ENCODE measurements at regions not wholly inside any gene's neighbourhood (a gene's known extent, or its start where the extent isn't known, plus 50 kb on each side); places are given as distances from the start of the nearest gene placed in this dataset.

DNA sequence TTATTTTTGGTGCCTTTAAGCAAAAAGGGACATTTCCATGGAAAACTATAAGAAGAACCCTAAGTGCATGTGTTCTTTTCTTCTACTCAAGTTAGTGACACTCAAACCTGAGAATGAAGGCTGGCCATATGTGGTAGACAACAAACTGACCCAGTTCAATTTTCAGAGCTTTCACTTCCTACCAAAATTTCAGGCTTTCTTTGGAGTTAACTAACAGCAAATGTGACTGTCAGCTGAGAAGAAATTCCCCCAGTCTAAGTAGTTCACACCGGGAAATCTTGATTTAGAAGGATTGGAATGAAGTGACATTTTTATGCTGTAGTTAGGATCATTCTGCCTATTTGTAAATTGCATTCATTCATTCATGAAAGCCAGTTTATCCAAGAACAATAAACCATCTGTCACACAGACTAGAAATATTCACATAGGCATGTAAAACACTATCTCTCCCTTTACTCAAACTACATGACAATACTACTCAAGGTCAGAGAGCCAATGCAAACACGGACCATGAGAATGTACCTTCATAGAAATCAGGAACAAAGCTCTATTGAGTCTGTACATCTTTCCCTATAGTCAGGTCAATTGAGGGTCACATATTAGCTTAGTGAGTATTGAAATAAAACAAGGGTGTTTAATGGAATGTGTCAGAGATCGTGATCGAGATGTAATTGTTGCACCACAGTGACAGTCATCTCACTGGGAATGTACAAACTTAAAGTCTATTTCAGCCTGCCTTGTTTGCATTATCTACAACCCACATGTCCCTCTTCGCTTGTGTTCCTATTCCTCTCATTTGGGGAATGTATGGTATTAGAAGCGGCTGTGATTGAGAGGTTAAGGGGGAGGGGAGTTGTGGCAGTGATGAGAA is 113.8 kb upstream of the TGFBR2 start:
- DNase-seq (ENCODE audit: low read depth), result no peak

DNA sequence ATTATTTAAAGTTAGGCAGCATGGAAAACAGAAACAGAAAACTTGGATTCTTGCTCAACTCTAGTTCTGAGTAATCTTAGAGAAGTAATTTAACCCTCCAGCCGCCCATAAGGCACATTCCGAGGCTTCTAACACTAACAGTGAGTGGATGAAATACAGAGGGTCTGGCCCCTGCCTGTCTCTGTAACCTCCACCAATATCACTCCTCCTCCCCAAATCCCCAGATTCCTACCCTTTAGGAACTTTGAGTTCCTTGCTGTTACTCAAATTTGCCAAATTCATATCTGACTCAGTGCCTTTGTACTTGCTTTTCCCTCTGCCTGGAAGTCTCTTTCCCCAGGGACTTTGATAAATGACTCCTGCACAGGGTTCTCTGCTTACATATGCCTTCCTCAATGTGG is 112.5 kb upstream of the TGFBR2 start:
- DNase-seq (ENCODE audit: low read depth), result no peak

DNA sequence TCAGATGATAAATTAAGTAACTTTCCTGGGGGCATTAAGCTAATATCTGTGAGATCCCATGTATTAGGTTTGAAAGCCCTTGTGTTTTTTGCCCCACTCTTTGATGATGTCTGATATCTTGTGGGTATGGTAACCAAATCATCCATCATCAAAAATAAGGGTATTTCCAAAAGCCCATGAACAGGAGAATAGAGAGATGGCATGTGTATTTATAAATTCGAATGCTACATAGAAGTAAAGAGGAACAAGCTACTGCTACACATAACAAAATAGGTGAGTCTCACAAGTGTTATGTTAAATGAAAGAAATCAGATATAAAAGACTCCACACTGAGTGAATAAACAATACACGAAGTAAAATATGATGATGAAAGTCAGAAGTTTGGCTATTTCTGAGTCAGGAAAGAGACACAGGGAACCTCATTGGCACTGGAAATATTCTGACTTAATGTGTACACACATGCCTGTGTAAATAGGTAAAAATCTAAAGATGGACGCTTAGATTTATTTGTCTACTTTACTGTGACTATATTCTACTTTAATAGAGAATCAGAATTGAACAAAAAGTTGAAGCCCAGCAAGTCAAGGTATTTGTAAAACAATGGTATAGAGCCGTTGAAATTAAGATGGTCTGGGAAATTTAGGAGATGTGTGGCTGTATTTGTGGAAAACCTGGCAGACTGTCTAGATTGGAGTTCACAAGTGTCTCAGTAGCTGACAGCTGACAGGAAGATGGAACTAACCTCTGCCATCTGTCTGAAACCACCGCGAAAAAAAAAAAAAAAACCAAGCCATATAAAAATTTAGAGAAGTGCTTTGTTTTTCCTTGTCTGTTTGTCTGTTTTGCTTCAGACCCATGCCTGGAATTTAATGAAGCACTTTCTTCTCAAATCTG is 111.0 kb upstream of the TGFBR2 start:
- no peak for DNase-seq (ENCODE audit: low read depth)

DNA sequence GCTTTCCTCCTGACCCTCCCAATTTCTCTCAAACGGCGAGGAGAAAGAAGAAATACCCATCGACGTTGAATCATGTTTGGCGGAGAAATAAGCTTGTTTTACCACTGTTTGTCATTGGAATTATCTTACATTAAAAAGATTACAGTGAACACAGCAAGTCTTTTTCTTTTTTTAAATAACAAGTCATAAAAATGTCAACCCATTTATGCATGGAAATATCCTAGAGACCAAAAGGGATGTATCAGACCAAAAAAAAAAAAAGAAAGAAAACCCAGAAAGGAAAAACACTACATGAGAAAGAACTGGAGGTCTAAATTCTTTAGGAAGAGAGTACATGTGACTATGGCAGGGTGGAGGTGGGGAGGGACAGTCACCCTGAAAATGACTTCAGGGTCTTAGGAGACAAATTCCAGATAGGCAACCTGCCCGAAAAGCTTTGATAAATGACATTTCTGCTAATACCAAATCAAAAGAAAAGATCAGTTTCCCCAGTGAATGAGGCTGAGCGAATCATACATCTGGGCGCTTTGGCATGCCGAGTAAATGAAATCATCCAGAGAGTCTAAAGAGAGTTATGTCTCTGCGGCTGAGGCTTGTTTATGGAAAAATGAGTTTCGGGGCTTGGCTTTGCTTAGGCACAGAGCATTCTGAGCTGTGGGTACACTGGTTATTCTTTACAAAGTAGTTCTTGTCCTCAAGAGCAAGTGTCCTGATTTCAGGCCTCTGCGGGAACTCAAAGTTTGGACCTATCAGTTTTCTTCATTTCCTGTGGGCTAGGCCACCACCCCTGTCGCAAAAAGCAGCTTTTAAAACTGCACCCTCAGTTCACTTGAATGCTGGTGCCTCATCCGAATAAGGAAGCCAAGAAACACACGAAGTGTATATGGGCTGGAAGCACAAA is 110.1 kb upstream of the TGFBR2 start:
- DNase-seq (ENCODE audit: low read depth), result no peak

DNA sequence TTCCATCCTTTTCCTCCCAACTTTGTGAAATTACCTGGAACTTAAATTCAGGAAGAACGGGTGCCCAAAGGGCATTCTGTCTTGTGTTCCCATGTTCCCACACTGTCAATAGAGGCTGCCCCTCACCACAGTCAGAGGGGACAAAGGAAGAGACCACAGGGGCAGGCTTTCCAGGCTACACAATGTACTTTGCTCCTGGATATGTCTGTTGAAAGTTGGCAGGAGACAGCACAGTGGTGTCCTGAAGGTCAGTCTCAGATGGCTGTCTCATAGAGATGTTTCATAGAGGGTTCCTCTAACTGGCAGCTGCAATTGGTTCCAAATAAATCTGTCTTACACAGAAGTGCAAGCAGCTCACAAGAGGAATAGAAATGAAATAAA is 107.8 kb upstream of the TGFBR2 start:
- no peak for DNase-seq (ENCODE audit: low read depth)

DNA sequence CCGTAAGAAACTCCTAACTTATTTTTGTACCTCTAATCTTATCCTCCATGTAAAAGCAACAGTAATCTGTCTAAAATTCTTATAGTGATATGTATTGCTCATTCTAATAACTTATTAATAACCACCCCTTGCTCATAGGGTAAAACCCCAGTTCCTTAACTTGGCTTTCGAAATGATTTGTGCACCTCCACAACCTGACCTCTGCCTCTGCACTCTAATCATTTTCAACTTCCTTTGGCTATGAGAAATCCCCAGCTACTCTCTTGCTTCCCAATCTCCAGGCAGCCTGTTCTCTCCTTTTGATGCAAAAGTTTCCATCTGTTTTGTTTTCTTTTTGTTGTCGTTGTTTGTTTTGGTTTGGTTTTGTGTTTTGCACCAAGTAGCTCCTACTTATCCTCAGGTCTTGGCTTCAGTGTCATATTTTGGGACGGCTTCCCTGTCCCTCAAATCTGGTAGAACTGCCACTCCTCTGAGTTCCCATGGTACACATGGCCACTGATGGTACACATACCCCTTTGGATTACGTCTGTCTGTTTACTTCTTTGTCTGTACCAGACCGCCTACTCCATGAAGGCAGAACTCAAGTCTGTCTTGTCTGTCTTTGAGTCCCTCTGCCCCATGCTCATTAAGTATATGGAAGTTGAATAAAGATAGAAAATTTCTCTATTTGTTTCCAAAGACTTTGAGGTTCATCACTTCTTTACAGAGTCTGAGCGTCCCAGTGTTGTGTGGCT is 105.6 kb upstream of the TGFBR2 start:
- no peak for DNase-seq (ENCODE audit: low read depth)

DNA sequence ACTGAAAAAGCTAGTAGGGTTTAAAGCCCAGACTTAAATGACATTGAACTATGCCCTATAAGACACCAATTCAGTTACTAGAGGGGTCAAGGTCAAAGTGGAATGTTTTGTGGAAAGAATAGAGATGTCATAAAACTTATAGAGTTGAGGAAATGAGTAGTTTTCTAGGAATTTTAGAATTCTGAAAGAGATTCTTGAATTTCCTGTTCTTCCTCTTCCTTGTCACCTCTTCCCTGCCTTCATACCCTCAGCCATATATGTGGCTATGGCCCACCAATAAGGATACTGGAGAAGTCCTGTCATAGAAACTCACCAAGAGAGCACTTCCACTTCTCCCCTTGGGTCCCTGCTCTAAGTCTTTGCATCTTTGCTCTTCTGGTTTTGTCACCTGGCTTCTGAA is 104.9 kb upstream of the TGFBR2 start:
- peak; percentile 50 for DNase-seq (ENCODE audit: low read depth)

DNA sequence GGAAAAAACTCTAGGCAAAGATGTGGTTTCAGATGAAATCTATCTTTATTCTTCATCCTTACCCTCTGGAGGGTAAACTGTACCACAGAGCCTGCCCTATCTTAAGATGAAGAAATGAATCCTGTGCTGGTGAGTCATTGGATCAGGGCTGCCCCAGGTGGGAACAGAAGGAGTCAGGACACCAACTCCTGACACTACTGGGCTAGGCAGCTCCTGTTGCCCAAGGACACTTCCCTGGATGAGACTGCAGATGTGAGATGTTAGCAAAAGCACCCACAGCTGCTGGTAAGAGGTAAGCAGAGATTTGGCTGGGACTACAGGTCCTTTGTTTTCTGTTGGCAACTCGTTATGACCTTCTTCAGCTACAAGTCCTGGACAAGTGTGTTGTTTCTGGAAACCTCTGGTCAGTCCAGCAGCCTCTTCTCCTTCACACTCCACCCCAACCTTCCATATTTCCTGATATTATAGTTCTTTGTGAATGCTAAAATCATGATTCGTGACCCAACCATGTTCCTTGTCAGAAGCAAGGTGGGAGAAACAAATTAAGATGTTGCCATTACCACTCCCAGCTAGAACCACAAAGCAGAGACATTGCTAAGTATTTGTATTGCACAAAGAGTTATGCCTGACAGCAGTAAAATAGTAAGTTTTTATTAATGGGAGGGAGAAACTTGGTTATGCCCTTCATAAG is 104.2 kb upstream of the TGFBR2 start:
- no peak for DNase-seq (ENCODE audit: low read depth)

DNA sequence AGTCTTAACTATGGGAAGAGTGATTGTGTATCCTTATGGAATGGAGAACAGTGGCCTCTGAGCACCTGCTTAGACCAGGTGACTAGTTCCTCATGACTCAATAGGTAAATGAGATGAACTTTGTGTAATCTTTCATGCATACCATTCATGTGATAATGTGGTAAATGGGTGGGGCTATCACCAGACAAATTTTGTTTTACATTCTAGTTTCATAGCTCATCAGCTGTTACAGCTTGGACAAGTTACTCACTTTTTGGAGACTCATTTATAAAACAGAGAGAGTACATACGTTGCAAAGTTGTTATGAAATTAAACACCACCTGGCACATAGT is 103.7 kb upstream of the TGFBR2 start:
- peak; percentile 47 for DNase-seq (ENCODE audit: low read depth)

DNA sequence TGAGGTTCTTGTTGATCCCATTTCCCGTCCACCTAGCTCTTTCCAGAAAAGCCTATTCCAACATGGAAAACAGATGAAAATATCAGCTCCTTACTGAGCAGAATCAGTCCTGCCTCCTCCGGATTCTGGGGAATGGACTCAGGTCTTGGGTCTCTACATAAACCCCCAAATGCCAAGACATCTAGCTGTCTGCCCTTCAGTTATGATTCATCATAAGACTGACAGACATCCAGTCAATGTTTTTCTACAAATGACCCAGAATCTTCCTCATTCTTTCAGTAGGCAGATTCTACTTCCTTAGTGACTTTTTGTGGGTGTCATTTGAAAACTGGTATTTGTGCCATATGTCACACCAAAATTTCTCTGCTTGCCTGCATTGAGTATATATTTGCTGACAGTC is 103.0 kb upstream of the TGFBR2 start:
- DNase-seq (ENCODE audit: low read depth), result no peak

DNA sequence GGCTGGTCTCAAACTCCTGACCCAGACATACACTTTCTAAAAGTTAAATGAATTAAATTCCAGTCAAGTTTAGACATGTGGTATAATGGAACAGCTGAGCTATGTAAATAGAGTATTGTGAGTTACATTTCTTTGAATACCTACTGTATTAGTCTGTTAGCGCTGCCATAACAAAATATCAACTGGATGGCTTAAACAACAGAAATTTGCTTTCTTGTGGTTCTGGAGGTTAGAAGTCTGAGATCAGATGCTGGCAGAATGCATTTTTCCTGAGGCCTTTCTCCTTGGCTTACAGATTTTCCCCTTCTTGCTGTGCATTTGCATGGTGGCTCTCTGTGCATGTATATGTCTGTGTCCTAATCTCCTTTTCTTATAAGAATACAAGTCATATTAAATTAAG is 101.5 kb upstream of the TGFBR2 start:
- DNase-seq (ENCODE audit: low read depth), result no peak

DNA sequence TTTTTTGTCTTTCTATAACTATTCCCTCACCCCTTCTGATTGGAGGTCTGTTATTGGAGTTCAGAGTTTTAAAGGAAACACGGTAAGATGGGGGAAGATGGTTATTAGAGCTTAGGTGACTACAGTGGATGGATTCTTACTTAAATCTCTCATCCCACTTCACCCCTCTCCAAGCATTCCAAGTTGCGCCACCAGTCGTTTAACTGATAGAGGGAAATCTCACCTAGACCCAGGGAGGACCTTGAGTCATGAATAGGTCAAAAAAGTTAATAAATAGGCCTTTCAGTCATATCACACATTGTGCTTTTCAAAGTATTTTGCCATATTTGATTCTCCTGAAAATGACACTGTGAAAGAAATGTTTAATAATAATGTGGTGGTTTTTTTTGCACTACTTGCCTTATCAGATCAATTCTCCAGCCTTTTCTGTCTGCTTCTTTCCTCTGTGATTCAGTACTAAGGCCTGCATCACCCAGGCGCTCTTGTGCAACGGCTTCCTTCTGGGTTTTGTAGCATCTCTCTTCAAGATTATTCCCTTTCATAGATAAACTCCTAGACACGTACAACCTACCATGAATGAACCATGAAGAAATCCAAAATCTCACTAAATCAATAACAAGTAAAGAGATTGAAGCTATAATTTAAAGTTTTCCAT is 100.4 kb upstream of the TGFBR2 start:
- no peak for DNase-seq (ENCODE audit: low read depth)

DNA sequence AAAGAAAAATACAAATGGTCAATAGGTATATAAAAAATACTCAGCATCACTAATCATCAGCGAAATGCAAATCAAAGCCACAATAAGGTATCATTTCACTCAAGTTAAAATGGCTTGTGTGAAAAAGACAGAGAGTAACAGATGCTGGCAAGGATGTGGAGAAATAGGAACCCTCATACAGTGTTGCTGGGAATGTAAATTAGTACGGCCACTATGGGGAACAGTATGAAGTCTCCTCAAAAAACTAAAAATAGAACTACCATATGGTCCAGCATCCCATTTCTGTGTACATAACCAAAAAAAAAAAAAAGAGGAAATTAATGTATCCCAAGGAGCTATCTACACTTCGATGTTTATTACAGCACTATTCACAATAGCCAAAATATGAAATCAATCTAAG is 98.1 kb upstream of the TGFBR2 start:
- DNase-seq (ENCODE audit: low read depth), result no peak

DNA sequence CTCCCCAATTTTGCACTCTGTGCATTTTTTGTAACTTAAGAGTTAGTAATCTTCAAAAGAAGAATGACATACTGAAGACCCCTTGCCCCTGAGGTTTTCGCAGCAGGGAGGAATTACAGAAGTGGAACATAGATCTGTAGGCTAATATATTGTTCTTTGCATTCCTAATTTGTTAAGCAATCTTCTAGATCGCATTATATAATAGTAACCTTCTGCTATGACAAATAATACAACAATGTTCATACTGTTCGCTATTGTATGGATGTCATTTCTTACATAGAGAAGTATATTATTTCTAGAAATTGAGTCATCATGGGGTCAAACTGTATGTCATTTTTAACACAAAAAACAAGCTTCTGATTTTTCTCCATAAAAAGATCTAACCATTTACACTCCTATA is 95.8 kb upstream of the TGFBR2 start:
- DNase-seq (ENCODE audit: low read depth), result no peak

DNA sequence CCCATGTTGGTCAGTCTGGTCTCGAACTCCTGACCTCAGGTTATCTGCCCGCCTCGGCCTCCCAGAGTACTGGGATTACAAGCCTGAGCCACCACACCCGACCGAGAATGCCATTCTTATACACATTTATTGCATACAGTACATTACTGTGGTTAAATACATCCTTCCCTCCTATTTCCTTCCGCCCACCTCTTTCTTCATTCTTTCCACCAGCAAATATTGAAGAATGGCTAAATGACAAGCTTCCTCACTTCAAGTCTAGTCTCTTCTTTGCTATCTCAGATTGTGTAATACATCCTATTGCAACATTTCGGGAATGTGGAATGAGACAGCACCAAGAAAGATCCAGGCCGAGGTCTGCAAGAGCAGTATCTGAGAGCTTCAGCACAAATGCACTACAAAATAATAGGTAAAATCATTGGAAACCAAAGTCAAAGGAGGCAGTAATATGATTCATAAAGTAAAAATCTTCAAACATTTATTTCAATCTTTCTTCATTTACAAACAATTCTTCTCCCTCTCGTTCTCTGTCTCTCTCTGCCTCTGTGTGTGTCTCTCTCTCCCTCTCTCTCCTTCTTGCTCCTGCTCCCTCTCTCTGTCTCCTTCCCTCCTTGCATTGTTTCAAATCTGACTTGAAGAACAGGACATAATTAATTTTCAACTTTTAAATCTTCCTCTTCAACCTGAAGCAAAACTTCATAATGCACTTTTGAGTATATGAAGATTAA is 94.7 kb upstream of the TGFBR2 start:
- peak; percentile 94 for DNase-seq (ENCODE audit: low read depth)

DNA sequence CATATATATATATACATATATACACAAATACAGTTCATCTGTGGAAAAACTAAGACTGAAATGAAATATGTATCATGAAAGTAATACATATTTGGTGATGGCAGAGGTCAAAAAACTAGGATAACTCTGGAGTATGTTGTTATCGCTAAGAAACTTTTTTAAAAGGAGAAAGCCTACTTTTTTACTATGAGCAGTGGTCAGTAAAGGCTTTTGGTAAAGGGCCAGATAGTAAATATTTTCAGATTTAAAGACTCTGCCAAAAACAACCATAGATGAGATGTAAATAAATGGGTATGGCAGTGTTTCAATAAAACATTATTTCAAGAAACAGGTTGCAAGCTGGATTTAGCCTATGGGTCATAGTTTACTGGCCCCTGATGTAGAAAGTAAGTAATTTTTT is 93.8 kb upstream of the TGFBR2 start:
- DNase-seq (ENCODE audit: low read depth), result no peak

DNA sequence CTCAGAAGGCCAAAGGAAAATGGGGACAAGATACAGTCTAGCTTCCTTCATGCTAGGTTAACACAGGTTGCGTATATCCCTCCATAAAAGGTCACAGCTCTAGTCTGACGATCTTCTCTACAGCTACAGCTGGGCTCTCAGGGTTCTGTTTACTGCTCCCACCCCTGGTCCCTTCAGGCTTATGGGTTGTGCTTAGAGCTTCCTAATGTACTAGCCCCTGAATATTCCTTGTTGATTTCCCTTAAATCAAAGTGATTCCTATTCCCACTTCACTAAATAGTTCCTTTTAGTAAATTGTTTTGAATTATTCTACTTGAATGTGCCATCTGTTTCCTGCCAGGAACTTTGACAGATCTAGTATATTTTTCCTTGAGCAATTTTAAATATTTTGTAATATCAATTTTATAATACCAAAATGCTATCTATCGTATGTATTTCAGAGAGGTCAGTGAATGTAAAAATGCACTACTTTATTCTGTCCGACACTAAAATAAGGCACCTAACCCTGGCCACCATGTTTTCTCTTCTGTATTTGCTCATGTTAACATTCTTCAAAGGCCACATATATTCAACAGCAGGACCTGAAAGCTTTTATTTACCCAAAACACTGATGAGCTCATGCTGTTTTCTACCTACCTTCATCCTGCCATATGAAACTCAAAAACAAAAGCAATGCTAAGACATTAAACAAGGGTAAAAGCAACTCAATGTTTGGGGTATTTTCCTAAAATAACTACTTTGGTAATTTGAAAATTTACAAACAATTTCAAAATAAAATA is 92.8 kb upstream of the TGFBR2 start:
- DNase-seq (ENCODE audit: low read depth), result no peak

DNA sequence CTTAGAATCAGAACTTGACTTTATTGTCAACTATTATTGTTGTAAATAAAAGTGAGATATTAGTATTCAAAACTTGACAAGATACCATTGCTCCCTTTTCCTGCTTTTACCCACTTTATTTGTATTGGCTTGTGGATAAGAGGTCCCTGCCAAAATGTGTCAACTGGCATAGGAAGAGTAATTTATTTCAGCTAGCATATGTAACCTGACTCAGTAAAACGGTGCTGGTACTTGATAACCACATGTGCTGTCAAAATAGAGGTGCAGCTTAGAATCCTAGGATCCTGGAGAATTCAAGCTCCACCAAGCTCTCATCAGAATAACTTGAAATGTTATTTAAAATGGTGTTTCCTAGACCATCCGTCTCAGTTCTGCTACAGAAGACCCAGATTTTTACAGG is 90.2 kb upstream of the TGFBR2 start:
- no peak for DNase-seq (ENCODE audit: low read depth)
